Gastrocnemius medialis (tissue), 4 donors: ENCODE measurements at regions not wholly inside any gene's neighbourhood (a gene's known extent, or its start where the extent isn't known, plus 50 kb on each side); places are given as distances from the start of the nearest gene placed in this dataset.

Source experiments
- CTCF ChIP-seq, 5 experiments: fragments of 450-650 bp in 3 of 5; fragments of 200-600 bp in 2 of 5; sonication (generic) in 2 of 5; IDR thresholded peaks in 4 of 5; conservative IDR thresholded peaks in 1 of 5; 1 replicate in 4 of 5; 2 replicates in 1 of 5; pipeline ENCODE4 v1.5.1; 2016 to 2019; ENCODE audit warnings: antibody characterized with exemption in 5 of 5, mild to moderate bottlenecking in 3 of 5, moderate library complexity in 3 of 5
- POLR2A ChIP-seq, 2 donors: fragments of 450-650 bp; IDR thresholded peaks; one replicate each; pipeline ENCODE4 v1.6.1; 2017; ENCODE audit warnings: antibody characterized with exemption in 2 of 2, mild to moderate bottlenecking in 2 of 2, moderate library complexity in 2 of 2

- TF ChIP-seq CTCF (IDR thresholded peaks at IDR 0.05 in 4 of 5, conservative IDR thresholded peaks at IDR 0.05 in 1 of 5) (no peak), POLR2A (IDR thresholded peaks at IDR 0.05) (no peak)
Observed at GRCh38 chr16:13672196-13672595, 247.8 kb upstream of the ERCC4 start.
